GM21529 (cell line): ENCODE measurements at regions not wholly inside any gene's neighbourhood (a gene's known extent, or its start where the extent isn't known, plus 50 kb on each side); places are given as distances from the start of the nearest gene placed in this dataset.

Experiments
- ATAC-seq: cut with Tn5 transposase; IDR thresholded peaks from one replicate; pipeline ENCODE4 v1.9.1; 2021; ENCODE audit not compliant: unreplicated experiment

- no peak for ATAC-seq
Observed at GRCh38 chr2:122816803-122817202, 1061.4 kb downstream of the TSN start.

GRCh38 chr2:122822319-122822718 is 1066.9 kb downstream of the TSN start:
- no peak for ATAC-seq

- ATAC-seq, result no peak
Observed at GRCh38 chr2:122830157-122830556, 1074.7 kb downstream of the TSN start.

GRCh38 chr2:122831649-122832048 is 1076.2 kb downstream of the TSN start:
- no peak for ATAC-seq

GRCh38 chr2:122843503-122843902 is 1088.1 kb downstream of the TSN start:
- ATAC-seq, result no peak

- ATAC-seq, result no peak
Observed at GRCh38 chr2:122851161-122851560, 1095.7 kb downstream of the TSN start.

GRCh38 chr2:122851972-122852531 is 1096.6 kb downstream of the TSN start:
- no peak for ATAC-seq

- no peak for ATAC-seq
Observed at GRCh38 chr2:122856696-122857095, 1101.2 kb downstream of the TSN start.

- no peak for ATAC-seq
Observed at GRCh38 chr2:122858075-122858702, 1102.7 kb downstream of the TSN start.

GRCh38 chr2:122858813-122859212 is 1103.4 kb downstream of the TSN start:
- ATAC-seq, result no peak

- no peak for ATAC-seq
Observed at GRCh38 chr2:122859260-122859659, 1103.8 kb downstream of the TSN start.

- no peak for ATAC-seq
Observed at GRCh38 chr2:122863532-122863931, 1108.1 kb downstream of the TSN start.

GRCh38 chr2:122864728-122865127 is 1109.3 kb downstream of the TSN start:
- no peak for ATAC-seq

- ATAC-seq, result no peak
Observed at GRCh38 chr2:122866095-122866494, 1110.6 kb downstream of the TSN start.

GRCh38 chr2:122867941-122868340 is 1112.5 kb downstream of the TSN start:
- ATAC-seq, result no peak

GRCh38 chr2:122868646-122869275 is 1113.3 kb downstream of the TSN start:
- ATAC-seq, result no peak

GRCh38 chr2:122873951-122874350 is 1118.5 kb downstream of the TSN start:
- no peak for ATAC-seq

GRCh38 chr2:122875091-122875865 is 1119.8 kb downstream of the TSN start:
- ATAC-seq, result no peak

GRCh38 chr2:122883849-122884248 is 1128.4 kb downstream of the TSN start:
- ATAC-seq, result no peak

- no peak for ATAC-seq
Observed at GRCh38 chr2:122884889-122885288, 1129.4 kb downstream of the TSN start.

- ATAC-seq, result no peak
Observed at GRCh38 chr2:122885436-122885835, 1130.0 kb downstream of the TSN start.
